GM18519 (cell line): ENCODE measurements at regions not wholly inside any gene's neighbourhood (a gene's known extent, or its start where the extent isn't known, plus 50 kb on each side); places are given as distances from the start of the nearest gene placed in this dataset.
"Not testable (repeated sequence)": the region's sequence is repeated elsewhere in the genome, so short reads cannot be mapped to it uniquely, and the experiment has no call there.

Experiments used
- ATAC-seq: cut with Tn5 transposase; IDR thresholded peaks from one replicate; pipeline ENCODE4 v1.9.1; 2021; ENCODE audit warnings: mild to moderate bottlenecking, moderate library complexity; ENCODE audit not compliant: unreplicated experiment, low FRiP score

GRCh38 chr16:63712725-63713124, 1409.1 kb downstream of the CDH11 start:
- ATAC-seq = no peak

- no peak for ATAC-seq
These were observed 1418.3 kb downstream of the CDH11 start for GRCh38 chr16:63703612-63704011.

DNA sequence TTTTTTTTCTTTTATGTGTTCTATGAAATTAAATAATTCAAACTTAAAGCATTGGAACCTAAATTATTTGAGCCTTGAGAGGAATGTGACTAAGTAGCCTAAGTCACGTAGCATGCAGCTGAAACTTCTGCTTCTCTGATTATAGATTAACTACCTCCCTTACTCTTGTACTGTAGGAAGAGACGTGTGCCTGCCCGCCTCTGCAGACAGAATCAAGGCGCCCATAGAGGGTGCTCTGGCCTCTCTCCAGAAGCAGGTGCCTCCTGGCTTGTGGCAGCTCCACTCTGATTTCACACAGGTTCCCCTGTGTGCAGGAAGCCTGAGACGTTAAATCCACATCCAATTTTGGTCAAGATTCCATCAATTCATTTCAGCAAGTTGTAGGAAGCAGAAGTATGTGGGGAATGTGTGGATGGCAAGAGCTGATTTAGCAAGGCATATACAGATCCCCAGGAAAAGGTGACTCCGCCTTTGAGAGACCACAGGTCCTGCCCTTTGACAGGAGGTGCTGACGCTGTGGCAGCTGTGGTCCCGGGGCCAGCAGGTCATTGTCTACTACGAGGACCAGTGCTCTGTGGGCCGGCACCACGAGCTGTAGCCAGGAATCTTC, 1418.8 kb downstream of the CDH11 start:
- no peak for ATAC-seq

GRCh38 chr16:63697736-63698135, 1424.1 kb downstream of the CDH11 start:
- no peak for ATAC-seq

- ATAC-seq = no peak
These were observed 1426.5 kb downstream of the CDH11 start for GRCh38 chr16:63695347-63695746.

GRCh38 chr16:63690961-63691360, 1430.9 kb downstream of the CDH11 start:
- ATAC-seq = no peak

DNA sequence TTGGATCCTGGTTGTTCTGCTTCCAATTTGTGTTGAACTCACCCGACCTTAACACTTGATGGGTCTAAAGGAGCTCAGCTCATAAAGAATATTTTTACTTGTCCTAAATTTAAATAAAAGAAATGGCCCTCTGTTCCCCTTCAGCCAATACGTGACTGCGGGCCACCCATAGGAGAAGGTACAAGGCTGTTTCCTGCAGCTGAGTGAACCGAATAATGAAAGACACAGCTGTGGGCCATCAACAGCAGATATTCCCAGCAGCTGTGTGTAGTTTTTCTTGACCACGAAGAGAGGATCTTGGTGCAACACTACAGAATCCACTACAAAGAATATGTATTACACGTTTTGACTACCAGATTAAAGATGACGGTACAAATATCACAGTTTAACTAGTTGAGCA, 1431.6 kb downstream of the CDH11 start:
- ATAC-seq = no peak

DNA sequence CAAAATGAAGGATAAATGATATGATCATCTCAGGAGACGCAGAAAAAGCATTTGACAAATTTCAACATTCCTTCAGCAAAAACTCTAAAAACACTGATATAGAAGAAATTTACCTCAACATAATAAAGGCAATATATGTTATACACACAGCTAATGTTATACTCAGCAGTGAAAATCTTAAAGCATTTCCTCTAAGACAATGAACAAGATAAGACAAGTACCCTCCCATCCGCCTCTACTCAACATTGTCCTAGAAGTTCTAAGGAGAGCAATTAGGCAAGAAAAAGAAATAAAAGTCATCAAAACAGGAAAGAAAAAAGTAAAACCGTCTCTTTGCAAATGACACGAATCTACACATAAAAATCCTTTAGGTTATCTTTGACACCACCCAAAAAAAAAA, 1432.8 kb downstream of the CDH11 start:
- ATAC-seq = no peak

DNA sequence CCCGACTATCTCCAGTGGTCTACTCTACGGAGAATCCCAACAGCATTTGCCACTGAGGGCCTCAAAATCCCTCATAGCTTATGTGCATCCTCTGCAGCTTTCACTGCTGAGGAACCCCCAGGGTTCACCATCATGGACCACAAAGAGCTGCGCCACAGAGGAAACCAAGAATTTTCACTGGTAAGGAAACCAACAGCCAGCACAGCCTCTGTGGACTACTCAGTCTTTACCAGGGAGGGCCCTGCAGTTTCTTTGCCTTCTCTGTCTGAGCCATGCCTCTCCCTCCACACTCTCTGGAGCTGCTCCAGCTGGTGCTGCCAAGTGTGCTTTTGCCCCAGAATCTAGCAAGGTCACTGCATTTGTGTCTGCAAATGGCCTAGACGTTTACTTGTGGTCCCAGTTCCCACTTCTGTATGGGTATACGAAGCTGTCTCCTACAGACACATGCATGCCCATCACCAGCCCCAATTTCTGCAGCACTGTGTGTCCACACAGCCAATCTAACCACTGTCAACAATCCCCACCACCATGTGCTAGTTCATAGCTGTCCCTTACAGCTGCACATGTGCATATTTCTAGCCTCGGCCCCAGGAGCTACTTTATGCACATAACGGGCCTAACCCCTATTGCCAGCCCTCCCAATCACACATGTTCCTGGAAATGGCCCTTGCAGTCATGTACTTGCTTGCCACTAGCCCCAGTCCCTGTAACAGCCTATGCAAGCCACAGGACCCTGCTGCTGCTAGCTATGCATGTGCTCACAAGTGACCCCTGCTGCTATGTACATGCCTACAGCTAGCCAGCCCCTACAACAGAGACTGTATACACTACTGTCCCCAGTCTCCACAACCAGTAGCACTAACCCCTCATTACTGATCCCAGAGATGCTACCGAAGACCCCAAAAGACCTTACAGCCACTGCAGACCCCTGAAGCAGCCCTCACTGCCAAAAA, 1437.4 kb downstream of the CDH11 start:
- no peak for ATAC-seq

DNA sequence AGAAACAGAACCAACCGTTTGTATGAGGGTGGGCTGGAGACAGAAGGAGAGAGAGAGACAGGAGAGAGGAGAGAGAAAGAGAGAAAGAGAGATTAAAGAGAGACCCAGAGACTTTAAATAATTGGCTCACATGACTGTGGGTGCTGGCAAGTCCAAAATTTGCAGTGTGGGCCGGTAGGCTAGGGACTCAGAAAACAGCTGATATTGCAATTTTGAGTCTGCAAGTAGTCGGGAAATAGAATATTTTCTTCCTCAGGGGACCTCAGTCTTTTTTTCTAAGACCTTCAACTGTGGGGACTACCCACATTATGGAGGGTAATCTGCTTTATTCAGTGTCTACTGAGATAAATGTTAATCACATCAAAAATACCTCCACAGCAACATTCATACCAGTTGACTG, 1439.0 kb downstream of the CDH11 start:
- ATAC-seq = no peak

- no peak for ATAC-seq
These were observed 1449.4 kb downstream of the CDH11 start for GRCh38 chr16:63672493-63672892.

- ATAC-seq = no peak
These were observed 1458.7 kb downstream of the CDH11 start for GRCh38 chr16:63663155-63663554.

GRCh38 chr16:63655846-63656245, 1466.0 kb downstream of the CDH11 start:
- ATAC-seq = no peak

DNA sequence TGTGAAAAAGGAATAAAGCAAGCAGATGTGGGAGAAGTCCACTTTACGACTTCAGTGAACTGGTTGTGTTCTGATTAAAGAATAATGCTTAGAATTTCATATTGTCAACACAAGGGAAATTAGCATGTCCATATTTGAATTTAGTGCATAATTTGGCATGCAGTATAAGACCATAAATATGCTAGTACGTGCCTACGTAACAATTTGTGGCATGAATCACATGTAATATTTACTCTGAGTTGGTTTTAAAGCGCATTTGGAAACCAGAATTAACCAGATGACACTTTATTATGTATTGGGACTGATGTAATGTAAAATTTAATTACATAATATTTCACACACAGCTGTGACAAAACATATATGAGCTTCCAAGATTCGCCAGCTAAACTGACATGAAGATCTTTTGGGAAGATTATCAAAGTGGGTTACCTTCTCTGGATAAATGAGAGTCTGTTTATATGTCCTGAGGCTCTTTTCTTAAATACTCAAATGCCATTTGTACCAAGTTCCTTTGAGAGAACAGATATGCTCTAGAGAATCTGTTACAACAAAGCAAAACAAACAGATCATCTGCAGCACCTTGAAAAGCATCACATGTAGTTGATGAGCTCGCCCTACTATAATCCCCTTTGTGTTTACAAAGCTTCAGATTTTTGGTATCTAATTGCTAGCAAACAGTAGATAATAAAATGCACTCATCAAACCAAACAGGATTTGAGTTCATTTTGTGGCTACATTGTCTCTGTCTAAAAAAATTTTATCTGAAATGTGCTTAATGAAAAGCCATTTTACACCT, 1468.6 kb downstream of the CDH11 start:
- no peak for ATAC-seq

GRCh38 chr16:63652091-63652490, 1469.8 kb downstream of the CDH11 start:
- ATAC-seq = no peak

DNA sequence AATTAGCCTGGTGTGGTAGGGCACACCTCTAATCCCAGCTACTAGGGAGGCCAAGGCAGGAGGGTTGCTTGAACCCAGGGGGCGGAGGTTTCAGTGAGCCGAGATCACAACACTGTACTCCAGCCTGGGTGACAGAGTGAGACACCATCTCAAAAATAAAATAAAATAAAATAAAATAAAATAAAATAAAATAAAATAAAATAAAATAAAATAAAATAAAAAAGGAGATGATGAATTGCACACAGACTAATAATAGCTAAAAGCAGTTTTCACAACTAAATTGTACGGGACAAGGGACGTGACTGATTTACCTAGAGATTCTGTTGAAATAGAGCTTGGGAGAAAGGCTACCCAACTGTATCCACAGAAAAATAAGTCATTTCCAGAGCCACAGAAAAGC, 1471.3 kb downstream of the CDH11 start:
- no peak for ATAC-seq

DNA sequence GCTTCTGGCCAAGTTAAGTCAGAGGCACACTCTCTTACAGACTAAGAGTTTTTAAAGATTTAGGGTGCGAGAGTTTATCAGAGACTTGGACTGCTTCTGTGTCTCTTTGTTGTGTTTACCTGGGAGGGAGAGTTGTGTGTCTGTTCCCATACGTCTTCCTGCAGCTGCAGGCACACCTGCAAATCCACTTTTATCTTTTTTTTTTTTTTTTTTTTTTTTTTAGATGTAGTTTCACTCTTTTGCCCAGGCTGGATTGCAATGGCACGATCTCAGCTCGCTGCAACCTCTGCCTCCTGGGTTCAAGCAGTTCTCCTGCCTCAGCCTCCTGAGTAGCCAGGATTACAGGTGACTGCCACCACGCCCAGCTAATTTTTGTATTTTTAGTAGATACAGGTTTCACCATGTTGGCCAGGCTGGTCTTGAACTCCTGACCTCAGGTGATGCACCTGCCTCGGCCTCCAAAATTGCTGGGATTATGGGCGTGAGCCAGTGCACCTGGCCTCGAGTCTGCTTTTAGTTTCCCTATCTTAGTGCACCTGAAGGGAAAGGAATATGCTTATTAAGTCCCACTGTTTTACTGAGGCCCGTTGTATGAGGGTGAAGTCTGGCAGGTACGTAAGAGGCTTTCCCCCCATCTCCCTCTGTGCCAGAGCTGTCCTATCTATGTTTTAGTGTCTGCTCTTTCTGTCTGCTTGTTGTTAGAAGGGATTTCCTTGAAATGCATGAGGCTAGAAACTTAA, 1488.0 kb downstream of the CDH11 start:
- ATAC-seq = not testable (repeated sequence)

DNA sequence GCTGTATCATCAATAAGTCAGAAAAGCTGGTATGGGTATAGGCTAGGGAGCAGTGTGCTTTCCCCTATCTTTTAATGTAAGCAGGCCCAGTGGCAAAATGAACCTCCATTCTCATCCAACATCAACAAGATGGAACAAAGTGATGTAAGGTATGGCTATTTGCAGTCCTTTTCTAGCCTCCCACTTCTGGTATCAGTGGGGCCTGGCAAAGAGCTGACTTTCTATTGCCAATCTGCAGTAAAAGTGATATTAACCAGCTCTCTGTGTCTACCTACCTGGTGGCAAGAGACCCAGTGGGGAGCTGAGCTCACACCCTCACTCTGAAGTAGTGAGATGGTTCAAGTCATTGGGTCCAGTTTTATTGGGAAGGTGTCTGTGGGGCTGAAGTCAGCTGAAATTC, 1492.6 kb downstream of the CDH11 start:
- no peak for ATAC-seq

DNA sequence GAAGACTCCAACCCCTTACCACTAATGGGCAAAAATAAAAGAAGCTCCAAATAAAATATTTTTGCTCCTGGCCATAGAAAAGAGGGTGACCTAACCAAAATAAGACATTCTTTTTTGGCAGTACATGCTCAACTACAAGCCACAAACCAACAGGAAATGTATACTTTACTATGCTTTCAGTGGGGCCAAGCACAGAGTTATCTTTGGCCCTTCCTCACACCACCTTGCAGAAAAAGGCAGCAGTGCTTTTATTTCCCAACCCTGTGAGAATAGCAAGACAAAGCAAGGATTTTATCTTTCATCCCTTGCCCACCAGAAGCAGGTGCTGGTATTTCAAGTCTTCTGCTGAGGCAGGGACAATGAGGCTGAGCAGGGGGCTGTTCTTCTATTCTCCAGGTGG, 1493.1 kb downstream of the CDH11 start:
- ATAC-seq = no peak

DNA sequence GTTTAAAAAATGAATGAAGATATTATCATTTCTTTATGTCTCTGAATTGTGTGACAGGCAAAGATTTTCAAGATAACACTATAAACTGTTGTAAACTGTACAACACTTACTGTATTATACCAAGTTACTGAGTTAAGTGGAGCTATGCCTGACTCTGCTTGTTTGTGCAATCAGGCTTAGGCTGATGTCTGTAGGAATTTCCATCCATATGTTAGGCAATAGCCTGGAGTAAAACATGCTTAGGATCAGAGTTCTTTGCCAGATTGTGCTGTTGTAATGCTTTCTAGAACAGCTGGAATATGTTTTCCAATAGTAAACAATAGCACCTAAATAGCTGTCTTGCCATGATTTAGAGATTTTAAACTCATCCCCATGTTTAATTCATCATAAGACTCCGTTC, 1496.7 kb downstream of the CDH11 start:
- ATAC-seq = no peak
